K562 (cell line): ENCODE measurements at regions not wholly inside any gene's neighbourhood (a gene's known extent, or its start where the extent isn't known, plus 50 kb on each side); places are given as distances from the start of the nearest gene placed in this dataset.

Experiments
- ATAC-seq: fragments of 200-7000 bp; cut with Tn5 transposase; 3 replicates; pipeline ENCODE4 v1.9.1; 2020; ENCODE audit warnings: moderate library complexity
- BruUV-seq: library from RNA; stranded (reverse); fragments of 400-500 nt; replicated peaks from 2 replicates; lab custom pipeline; 2021; lab: Mats Ljungman, UMichigan
- CTCF ChIA-PET: fragments of 300-600 bp; formaldehyde crosslinking; extraction: SDS; loops from one replicate; lab custom pipeline; 2021; ENCODE audit warnings: low intra/inter-chr PET ratio; lab: Yijun Ruan, JAX
- POLR2A ChIA-PET: fragments of 300-600, 350-650 bp; sonication (Branson Sonifier 250); formaldehyde crosslinking; extraction: SDS; loops from one replicate; lab custom pipeline; 2021; ENCODE audit warnings: antibody characterized with exemption, inconsistent platforms; lab: Yijun Ruan, JAX
- DNase-seq, 4 experiments: peaks; one replicate each; pipeline versions ENCODE4 v3.0.0 to v3.0.0-alpha.2; 2011 to 2018; ENCODE audit warnings: low spot score in 3 of 4, mixed read lengths in 3 of 4; ENCODE audit errors: extremely low read depth in 1 of 4
- FAIRE-seq: peaks from 2 replicates; lab custom pipeline; 2011; peaks lifted over from hg19 to GRCh38; lab: Jason Lieb, UNC
- H2AFZ ChIP-seq: 2 replicates; pipeline ENCODE4 v1.6.0; 2011; ENCODE audit warnings: low read depth, low read length, control low read depth, inconsistent platforms
- H3K27ac ChIP-seq: fragments of 200-600 bp; 3 replicates; pipeline ENCODE4 v1.8.0; 2011; ENCODE audit warnings: low read depth, mild to moderate bottlenecking, control low read depth, inconsistent platforms, low read length, moderate library complexity, mixed read lengths; ENCODE audit errors: extremely low read depth
- H3K27me3 ChIP-seq, 2 experiments: fragments of 300-600 bp in 1 of 2; 2 replicates in 1 of 2; 3 replicates in 1 of 2; pipeline versions ENCODE4 v1.6.0 to v1.8.0; 2011; ENCODE audit warnings: inconsistent platforms in 2 of 2, low read length in 2 of 2, mild to moderate bottlenecking in 1 of 2, mixed read lengths in 1 of 2, moderate library complexity in 1 of 2; ENCODE audit not compliant: control insufficient read depth in 2 of 2, insufficient read depth in 2 of 2
- H3K36me3 ChIP-seq: fragments of 300-600 bp; 3 replicates; pipeline ENCODE4 v1.8.0; 2011; ENCODE audit warnings: mild to moderate bottlenecking, low read length, inconsistent platforms; ENCODE audit not compliant: control insufficient read depth, insufficient read depth
- H3K4me1 ChIP-seq, 2 experiments: fragments of 200-600 bp in 1 of 2; replicated peaks in 1 of 2; 2 replicates in 1 of 2; 3 replicates in 1 of 2; pipeline versions ENCODE4 v1.5.1 to v1.8.0; 2011; ENCODE audit warnings: inconsistent platforms in 2 of 2, low read length in 2 of 2, mild to moderate bottlenecking in 1 of 2, mixed read lengths in 1 of 2, moderate library complexity in 1 of 2; ENCODE audit not compliant: control insufficient read depth in 2 of 2, insufficient read depth in 2 of 2
- H3K4me2 ChIP-seq: 2 replicates; pipeline ENCODE4 v1.6.1; 2011; ENCODE audit warnings: low read length, control low read depth, inconsistent platforms, mixed read lengths; ENCODE audit not compliant: insufficient read depth
- H3K4me3 ChIP-seq: fragments of 200-600 bp; sonication (generic), shearing (Covaris generic); 2 replicates; pipeline ENCODE4 v1.5.1; 2016; ENCODE audit warnings: control low read depth, inconsistent platforms
- H3K79me2 ChIP-seq: fragments of 200-600 bp; 3 replicates; pipeline ENCODE4 v1.8.0; 2011; ENCODE audit warnings: low read length, inconsistent platforms; ENCODE audit not compliant: control insufficient read depth, insufficient read depth
- H3K9ac ChIP-seq, 2 experiments: 2 replicates each; pipeline versions ENCODE4 v1.6.0 to v1.6.1; 2011; ENCODE audit warnings: low read depth in 2 of 2, low read length in 2 of 2, control low read depth in 1 of 2, inconsistent platforms in 1 of 2, mild to moderate bottlenecking in 1 of 2, mixed read lengths in 1 of 2; ENCODE audit not compliant: insufficient read depth in 1 of 2
- H3K9me1 ChIP-seq: one replicate; pipeline ENCODE4 v1.6.0; 2011; ENCODE audit warnings: inconsistent platforms, mild to moderate bottlenecking, low read length, moderate library complexity; ENCODE audit not compliant: control insufficient read depth, insufficient read depth
- H3K9me3 ChIP-seq: replicated peaks from 2 replicates; pipeline ENCODE4 v1.5.1; 2011; ENCODE audit warnings: low read depth, low read length, inconsistent platforms; ENCODE audit not compliant: control insufficient read depth, insufficient read depth
- H4K20me1 ChIP-seq: replicated peaks from 2 replicates; pipeline ENCODE4 v1.6.1; 2011; ENCODE audit warnings: low read length, inconsistent platforms, mixed read lengths; ENCODE audit not compliant: control insufficient read depth, insufficient read depth
- C11orf30 ChIP-seq: fragments of 450-650 bp; IDR thresholded peaks from 2 replicates; pipeline ENCODE4 v1.6.1; 2016; ENCODE audit warnings: low read depth, mild to moderate bottlenecking
- ETV5 ChIP-seq: sonication (generic); formaldehyde crosslinking; IDR thresholded peaks from 2 replicates; pipeline ENCODE4 v1.4.0; 2020; ENCODE audit warnings: low read depth, mild to moderate bottlenecking, missing genetic modification reagents
- FOXA1 ChIP-seq: fragments of 450-650 bp; IDR thresholded peaks from 2 replicates; pipeline ENCODE4 v1.6.1; 2016; ENCODE audit warnings: mild to moderate bottlenecking, borderline replicate concordance
- GABPB1 ChIP-seq: sonication (generic); formaldehyde crosslinking; IDR thresholded peaks from 2 replicates; pipeline ENCODE4 v1.8.0; 2022; ENCODE audit warnings: mild to moderate bottlenecking, missing genetic modification reagents
- HSF4 ChIP-seq: fragments of 250-450 bp; sonication (Bioruptor Pico); IDR thresholded peaks from 2 replicates; pipeline ENCODE4 v2.1.2; 2022; ENCODE audit warnings: mild to moderate bottlenecking, moderate library complexity, borderline replicate concordance
- NCOA6 ChIP-seq: fragments of 450-650 bp; IDR thresholded peaks from 2 replicates; pipeline ENCODE4 v1.6.1; 2017; ENCODE audit warnings: mild to moderate bottlenecking
- SRSF9 ChIP-seq: fragments of 200-400 bp; formaldehyde crosslinking; IDR thresholded peaks from 2 replicates; pipeline ENCODE4 v1.6.1; 2017; ENCODE audit warnings: low read depth, low read length, borderline replicate concordance
- TCF7 ChIP-seq: sonication (generic); IDR thresholded peaks from 2 replicates; pipeline ENCODE4 v1.6.1; 2016; ENCODE audit warnings: antibody characterized with exemption, borderline replicate concordance
- YBX1 ChIP-seq: fragments of 450-650 bp; IDR thresholded peaks from 2 replicates; pipeline ENCODE4 v1.7.1; 2016; ENCODE audit warnings: mild to moderate bottlenecking
- ZC3H11A ChIP-seq: IDR thresholded peaks from 2 replicates; pipeline ENCODE4 v1.6.1; 2012; ENCODE audit warnings: low read depth, low read length, improper control_type of control experiment
- ZC3H4 ChIP-seq: sonication (generic); formaldehyde crosslinking; IDR thresholded peaks from 2 replicates; pipeline ENCODE4 v1.9.0; 2021; ENCODE audit warnings: missing genetic modification reagents, borderline replicate concordance
- ZKSCAN8 ChIP-seq: fragments of 200-800 bp; sonication (Bioruptor generic); IDR thresholded peaks from 2 replicates; pipeline ENCODE4 v1.6.1; 2016; ENCODE audit warnings: missing genetic modification characterization, missing compliant biosample characterization
- ZNF165 ChIP-seq: fragments of 250-450 bp; sonication (Bioruptor Pico); IDR thresholded peaks from 2 replicates; pipeline ENCODE4 v1.4.0; 2020; ENCODE audit warnings: borderline replicate concordance
- WGBS: fragments of 100-300 bp; shearing (Covaris generic); methylation state at CpG from one replicate; pipeline ENCODE4 v1.1.6; 2016; ENCODE audit warnings: low coverage, mixed read lengths; ENCODE audit not compliant: insufficient coverage; ENCODE audit errors: missing lambda C conversion rate; 5-methylcytosine and 5-hydroxymethylcytosine counted together
- in situ Hi-C: fragments of 300-500 bp; cut with MboI; formaldehyde crosslinking; loops from 4 replicates; pipeline ENCODE4 v1.15.0; 2018; ENCODE audit warnings: inconsistent platforms, mixed read lengths
- intact Hi-C: fragments of 100-400 bp; cut with micrococcal nuclease; formaldehyde crosslinking; loops from 2 replicates; pipeline ENCODE4 v1.14.2; 2022
- TF ChIP-seq, protein P1 (sequence below): IDR thresholded peaks from 2 replicates; pipeline ENCODE4 v1.6.1; 2014; ENCODE audit warnings: antibody characterized with exemption
- TF ChIP-seq, protein P2 (sequence below): fragments of 250-450 bp; sonication (Bioruptor Pico); IDR thresholded peaks from 2 replicates; pipeline ENCODE4 v1.8.0; 2021; ENCODE audit warnings: mild to moderate bottlenecking, moderate library complexity
- TF ChIP-seq, protein P3 (sequence below), 2 experiments: fragments of 450-650 bp; conservative IDR thresholded peaks; 2 replicates each; pipeline ENCODE4 v1.6.1; 2017; ENCODE audit warnings: mild to moderate bottlenecking in 2 of 2, moderate library complexity in 2 of 2
- TF ChIP-seq, protein P4 (sequence below): fragments of 200-800 bp; sonication (Bioruptor generic); IDR thresholded peaks from 2 replicates; pipeline ENCODE4 v1.6.1; 2017; ENCODE audit warnings: missing genetic modification characterization, missing compliant biosample characterization

DNA sequence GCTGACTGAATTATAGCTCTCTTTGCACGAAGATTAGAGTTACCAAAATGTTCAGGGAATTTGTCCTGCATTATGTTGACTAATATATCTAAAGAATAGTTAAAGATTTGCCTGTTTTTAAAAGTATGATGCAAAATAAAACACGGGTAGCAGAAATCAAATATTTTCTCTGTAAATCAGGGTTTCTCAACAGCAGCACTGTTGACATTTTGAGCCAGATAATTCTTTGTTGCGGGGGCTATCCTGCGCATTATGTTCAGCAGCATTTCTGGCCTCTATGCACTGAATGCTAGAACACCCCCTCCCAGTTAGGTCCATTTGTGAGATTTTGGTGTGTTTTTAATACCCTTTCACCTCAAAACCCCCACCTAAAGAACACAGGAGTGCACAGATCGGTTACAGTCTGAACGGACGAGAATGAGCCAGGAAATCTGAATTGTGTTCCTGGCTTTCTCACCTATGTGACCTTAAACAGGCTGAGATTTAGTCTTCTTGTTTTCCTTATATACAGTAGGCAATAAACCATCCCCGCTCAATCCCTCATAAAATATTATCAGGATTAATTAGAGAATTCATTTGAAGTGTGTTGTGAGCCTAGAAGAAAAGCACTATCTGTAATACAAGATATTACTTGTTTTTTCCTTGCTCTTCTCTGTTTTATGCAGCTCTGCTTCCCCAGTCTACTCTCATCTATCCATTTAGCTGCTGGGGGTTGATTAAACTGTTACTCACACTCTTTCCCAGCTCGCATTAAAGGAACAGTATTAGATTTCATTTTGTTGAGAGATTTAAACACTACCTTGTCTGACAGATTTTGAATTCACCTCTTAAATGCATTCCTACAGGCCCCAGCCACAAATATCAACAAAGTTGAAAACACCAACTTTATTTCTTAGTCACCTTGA, 247.5 kb upstream of the GOLIM4 start:
- DNase-seq (no peak), ATAC-seq (no peak), FAIRE-seq (no peak)
- intact Hi-C loops (no loop called here), in situ Hi-C loops (no loop called here)
- Histone ChIP-seq H4K20me1 (no peaks in the 10 kb centered on the region), H3K4me3 (no peak overlapping the region), H3K36me3 (no peaks in the 10 kb centered on the region), H3K27ac (no peak overlapping the region), H3K4me2 (no peak overlapping the region), H3K4me1 (no peaks in the 10 kb centered on the region), H3K27me3 (no peaks in the 10 kb centered on the region), H2AFZ (no peak overlapping the region), H3K9ac (no peak overlapping the region), H3K9me1 (no peaks in the 10 kb centered on the region), H3K79me2 (no peaks in the 10 kb centered on the region), H3K9me3 (no peaks in the 10 kb centered on the region)
- BruUV-seq, result no TSS peak
- CTCF ChIA-PET, result no interaction called here
- WGBS, result under 1% methylated on average over 9 of the region's 9 CpGs
- POLR2A ChIA-PET, result no interaction called here
- no peak for TF ChIP-seq NCOA6
- TF ChIP-seq, protein P1, sequence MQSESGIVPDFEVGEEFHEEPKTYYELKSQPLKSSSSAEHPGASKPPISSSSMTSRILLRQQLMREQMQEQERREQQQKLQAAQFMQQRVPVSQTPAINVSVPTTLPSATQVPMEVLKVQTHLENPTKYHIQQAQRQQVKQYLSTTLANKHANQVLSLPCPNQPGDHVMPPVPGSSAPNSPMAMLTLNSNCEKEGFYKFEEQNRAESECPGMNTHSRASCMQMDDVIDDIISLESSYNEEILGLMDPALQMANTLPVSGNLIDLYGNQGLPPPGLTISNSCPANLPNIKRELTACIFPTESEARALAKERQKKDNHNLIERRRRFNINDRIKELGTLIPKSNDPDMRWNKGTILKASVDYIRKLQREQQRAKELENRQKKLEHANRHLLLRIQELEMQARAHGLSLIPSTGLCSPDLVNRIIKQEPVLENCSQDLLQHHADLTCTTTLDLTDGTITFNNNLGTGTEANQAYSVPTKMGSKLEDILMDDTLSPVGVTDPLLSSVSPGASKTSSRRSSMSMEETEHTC, result no peak
- no peak for TF ChIP-seq HSF4 (CRISPR knock-in tag)
- TF ChIP-seq TCF7, result no peak
- TF ChIP-seq, protein P2, sequence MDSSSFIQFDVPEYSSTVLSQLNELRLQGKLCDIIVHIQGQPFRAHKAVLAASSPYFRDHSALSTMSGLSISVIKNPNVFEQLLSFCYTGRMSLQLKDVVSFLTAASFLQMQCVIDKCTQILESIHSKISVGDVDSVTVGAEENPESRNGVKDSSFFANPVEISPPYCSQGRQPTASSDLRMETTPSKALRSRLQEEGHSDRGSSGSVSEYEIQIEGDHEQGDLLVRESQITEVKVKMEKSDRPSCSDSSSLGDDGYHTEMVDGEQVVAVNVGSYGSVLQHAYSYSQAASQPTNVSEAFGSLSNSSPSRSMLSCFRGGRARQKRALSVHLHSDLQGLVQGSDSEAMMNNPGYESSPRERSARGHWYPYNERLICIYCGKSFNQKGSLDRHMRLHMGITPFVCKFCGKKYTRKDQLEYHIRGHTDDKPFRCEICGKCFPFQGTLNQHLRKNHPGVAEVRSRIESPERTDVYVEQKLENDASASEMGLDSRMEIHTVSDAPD, result no peak
- no peak for TF ChIP-seq FOXA1
- TF ChIP-seq, protein P3, sequence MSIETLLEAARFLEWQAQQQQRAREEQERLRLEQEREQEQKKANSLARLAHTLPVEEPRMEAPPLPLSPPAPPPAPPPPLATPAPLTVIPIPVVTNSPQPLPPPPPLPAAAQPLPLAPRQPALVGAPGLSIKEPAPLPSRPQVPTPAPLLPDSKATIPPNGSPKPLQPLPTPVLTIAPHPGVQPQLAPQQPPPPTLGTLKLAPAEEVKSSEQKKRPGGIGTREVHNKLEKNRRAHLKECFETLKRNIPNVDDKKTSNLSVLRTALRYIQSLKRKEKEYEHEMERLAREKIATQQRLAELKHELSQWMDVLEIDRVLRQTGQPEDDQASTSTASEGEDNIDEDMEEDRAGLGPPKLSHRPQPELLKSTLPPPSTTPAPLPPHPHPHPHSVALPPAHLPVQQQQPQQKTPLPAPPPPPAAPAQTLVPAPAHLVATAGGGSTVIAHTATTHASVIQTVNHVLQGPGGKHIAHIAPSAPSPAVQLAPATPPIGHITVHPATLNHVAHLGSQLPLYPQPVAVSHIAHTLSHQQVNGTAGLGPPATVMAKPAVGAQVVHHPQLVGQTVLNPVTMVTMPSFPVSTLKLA (conservative IDR thresholded peaks at IDR 0.05), result no peak
- TF ChIP-seq SRSF9, result no peak
- TF ChIP-seq YBX1, result no peak
- TF ChIP-seq GABPB1 (CRISPR knock-in tag), result no peak
- TF ChIP-seq ETV5 (CRISPR knock-in tag), result no peak
- TF ChIP-seq C11orf30, result no peak
- TF ChIP-seq, protein P4, sequence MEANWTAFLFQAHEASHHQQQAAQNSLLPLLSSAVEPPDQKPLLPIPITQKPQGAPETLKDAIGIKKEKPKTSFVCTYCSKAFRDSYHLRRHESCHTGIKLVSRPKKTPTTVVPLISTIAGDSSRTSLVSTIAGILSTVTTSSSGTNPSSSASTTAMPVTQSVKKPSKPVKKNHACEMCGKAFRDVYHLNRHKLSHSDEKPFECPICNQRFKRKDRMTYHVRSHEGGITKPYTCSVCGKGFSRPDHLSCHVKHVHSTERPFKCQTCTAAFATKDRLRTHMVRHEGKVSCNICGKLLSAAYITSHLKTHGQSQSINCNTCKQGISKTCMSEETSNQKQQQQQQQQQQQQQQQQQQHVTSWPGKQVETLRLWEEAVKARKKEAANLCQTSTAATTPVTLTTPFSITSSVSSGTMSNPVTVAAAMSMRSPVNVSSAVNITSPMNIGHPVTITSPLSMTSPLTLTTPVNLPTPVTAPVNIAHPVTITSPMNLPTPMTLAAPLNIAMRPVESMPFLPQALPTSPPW (CRISPR knock-in tag), result no peak
- no peak for TF ChIP-seq ZC3H11A
- no peak for TF ChIP-seq ZKSCAN8 (CRISPR knock-in tag)
- no peak for TF ChIP-seq ZC3H4 (CRISPR knock-in tag)
- no peak for TF ChIP-seq ZNF165 (CRISPR knock-in tag)
